ENCODE measurements at regions not wholly inside any gene's neighbourhood (a gene's known extent, or its start where the extent isn't known, plus 50 kb on each side); places are given as distances from the start of the nearest gene placed in this dataset.

DNA sequence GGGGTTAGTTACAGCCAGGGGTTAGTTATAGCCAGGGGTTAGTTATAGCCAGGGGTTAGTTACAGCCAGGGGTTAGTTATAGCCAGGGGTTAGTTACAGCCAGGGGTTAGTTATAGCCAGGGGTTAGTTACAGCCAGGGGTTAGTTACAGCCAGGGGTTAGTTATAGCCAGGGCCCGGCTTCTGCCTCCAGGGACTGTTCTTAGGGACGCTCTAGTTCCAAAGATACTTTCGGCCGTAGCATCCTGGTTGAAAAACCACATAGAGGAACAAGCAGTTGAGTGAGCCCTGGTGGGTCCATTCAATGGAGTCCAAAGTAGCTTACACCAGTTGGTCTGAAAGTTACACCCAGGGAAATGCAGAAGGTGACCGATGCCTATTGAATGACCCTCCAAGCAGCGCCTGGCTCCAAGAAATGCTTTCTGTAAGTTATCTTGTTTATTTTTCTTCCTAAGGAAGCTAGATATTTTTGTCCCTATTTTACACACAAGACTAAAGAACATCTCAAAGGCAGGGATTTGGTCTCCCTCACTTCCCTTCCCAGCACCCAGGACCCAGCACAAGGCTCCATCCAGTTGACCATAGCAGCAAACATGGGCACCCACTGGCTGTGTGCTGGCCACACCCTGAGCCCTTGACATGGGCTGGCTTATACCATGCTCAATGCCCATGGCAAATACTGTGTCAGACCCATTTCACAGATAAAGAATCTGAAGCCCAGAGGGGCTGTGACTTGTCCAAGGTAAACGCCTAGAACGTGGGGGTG, 49.7 kb upstream of the SHISAL1 start:
- ATAC-seq (ENCODE audit: poor library complexity), result no peak
- intact Hi-C loops (cut with DNase I), result no loop called here
- DNase-seq, result peak; percentile 30
